LNCAP (cell line): ENCODE measurements at regions not wholly inside any gene's neighbourhood (a gene's known extent, or its start where the extent isn't known, plus 50 kb on each side); places are given as distances from the start of the nearest gene placed in this dataset.

Experiments used
- CTCF ChIP-seq: fragments of 450-650 bp; IDR thresholded peaks from 2 replicates; pipeline ENCODE4 v1.5.1; 2017; ENCODE audit warnings: mild to moderate bottlenecking

- no peak for TF ChIP-seq CTCF
These were observed 621.4 kb downstream of the PDCD6IP start for GRCh38 chr3:34419801-34420200.

DNA sequence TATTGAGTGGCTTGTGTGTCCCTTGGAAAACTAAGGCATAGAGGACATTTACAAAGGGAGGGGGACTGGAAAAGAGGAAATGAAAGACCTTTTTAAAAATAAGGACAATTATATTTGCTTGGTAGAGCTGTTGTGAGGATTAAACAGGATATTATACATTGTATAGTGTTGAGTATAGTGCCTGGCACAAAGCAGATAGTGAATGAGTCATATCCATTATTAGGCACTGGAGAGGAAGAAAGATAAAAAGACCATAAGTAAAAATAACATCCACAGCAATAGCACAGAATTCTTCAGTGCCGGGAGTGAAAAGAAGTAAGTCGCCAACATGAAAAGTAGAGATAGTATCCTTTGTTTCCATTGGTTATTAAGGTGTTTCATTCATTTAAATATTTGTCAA, 623.3 kb downstream of the PDCD6IP start:
- no peak for TF ChIP-seq CTCF

DNA sequence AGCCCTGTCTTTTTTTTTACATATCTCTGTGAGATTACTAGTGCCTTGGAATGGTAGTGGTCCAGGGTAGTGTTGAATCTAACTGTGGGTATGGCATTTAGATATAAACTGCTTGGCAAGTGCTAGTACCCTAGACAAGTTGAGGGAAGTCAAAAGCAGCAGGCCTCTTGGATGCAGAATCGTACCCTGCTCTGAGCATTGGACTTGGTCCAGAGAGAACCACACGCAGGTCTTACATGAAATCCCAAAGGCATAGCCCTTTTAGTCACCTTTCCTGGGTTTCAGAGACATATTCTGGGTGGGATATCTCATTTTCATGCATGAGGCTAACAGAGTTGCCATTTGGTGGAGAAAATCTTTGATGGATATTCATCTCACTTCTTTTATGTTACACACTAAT, 641.4 kb downstream of the PDCD6IP start:
- TF ChIP-seq CTCF = no peak

GRCh38 chr3:34444137-34444536, 645.7 kb downstream of the PDCD6IP start:
- no peak for TF ChIP-seq CTCF

- TF ChIP-seq CTCF = no peak
These were observed 650.9 kb downstream of the PDCD6IP start for GRCh38 chr3:34449305-34449704.

- no peak for TF ChIP-seq CTCF
These were observed 665.0 kb downstream of the PDCD6IP start for GRCh38 chr3:34463414-34463813.

GRCh38 chr3:34464646-34465045, 666.2 kb downstream of the PDCD6IP start:
- no peak for TF ChIP-seq CTCF

DNA sequence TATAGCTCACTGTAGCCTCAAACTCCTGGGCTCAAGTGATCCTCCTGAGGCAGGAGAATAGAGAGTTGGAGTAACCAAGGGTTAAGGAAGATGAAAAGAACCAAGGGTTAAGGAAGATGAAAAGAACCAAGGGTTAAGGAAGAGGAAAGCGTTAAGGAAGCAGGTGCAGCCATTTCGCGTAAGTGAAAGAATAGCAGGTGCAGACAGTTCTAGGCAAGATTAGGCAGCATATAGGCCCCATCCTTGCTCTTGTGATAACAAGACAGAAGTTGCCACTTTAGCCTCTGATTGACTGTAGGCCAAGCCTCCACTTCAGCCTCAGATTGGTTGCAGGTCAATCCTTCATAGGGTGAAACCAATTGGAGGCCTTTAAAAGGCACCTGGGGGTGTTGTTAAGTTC, 677.4 kb downstream of the PDCD6IP start:
- TF ChIP-seq CTCF = no peak
